ENCODE measurements at regions not wholly inside any gene's neighbourhood (a gene's known extent, or its start where the extent isn't known, plus 50 kb on each side); places are given as distances from the start of the nearest gene placed in this dataset.

DNA sequence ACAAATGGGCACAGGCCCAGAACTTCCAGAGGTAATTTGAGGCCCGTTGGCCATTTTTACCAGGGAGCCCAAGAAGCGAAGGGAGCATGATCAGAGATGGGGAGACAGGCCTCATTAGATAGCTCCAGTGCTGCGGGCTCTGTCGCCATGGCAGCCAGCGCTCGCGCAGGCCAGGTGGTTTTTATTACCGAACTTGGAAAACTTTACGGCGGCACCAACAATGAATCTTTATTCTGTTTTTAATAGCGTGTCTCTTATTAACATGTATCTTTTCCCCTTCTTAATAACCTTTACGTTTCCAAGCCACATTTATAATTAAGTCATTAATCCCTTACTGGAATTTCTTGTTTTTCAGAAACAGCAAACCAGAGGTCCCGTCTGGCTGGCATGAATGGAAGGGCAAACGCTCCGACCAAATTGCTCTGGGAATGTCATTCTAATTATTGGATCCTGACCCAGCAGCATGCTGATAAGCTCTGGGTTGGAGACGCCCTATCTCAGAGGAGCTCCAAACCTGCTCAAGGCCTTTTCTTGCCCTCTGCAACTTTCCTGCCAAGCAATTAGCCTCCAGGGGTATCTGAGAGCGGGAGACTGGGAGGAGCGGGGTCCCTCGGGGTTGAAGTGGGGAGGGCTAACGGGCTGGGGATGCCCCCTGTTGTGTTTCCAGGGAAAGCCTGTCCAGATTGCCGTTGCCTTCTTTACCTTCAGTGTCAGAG is 256.4 kb downstream of the TLE3 start:
- Mint-ChIP-seq H3K36me3 (ENCODE audit: insufficient read depth) (peaks cover 2% of the 10 kb centered on the region), H3K27me3 (peaks cover 16% of the 10 kb centered on the region), H3K9me3 (no peaks in the 10 kb centered on the region), H3K4me3 (no peak overlapping the region), H3K4me1 (no peaks in the 10 kb centered on the region), H3K27ac (ENCODE audit: low read depth) (no peak overlapping the region)
- DNase-seq (ENCODE audit: low spot score in 2 of 2): no peak
- no peak for ATAC-seq (replicated peaks; ENCODE audit: extremely low read depth, poor library complexity, severe bottlenecking)

DNA sequence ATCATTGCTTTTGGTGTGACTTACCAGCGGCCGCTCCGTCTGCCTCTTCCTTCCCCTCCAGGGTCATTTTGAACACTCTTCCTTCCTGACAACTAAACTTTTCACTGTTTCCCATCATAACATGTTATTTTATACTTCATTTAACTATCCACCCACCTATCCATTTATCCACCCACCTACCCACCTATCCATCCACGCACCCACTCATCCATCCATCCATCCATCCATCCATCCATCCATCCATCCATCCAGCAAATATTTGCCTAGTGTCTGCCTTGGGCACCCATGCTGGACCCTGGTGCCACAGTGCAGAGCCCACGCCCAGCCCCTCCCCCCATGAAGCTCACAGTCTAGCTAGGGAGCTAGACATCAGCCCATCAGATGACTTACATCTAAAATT is 254.9 kb downstream of the TLE3 start:
- Mint-ChIP-seq H3K4me3 (no peak overlapping the region), H3K36me3 (ENCODE audit: insufficient read depth) (peaks cover 2% of the 10 kb centered on the region), H3K27me3 (peaks cover 16% of the 10 kb centered on the region), H3K4me1 (no peaks in the 10 kb centered on the region), H3K27ac (ENCODE audit: low read depth) (no peak overlapping the region), H3K9me3 (no peaks in the 10 kb centered on the region)
- DNase-seq (ENCODE audit: low spot score in 2 of 2): no peak
- no peak for ATAC-seq (replicated peaks; ENCODE audit: extremely low read depth, poor library complexity, severe bottlenecking)

- no peaks in the 10 kb centered on the region for H3K4me1 Mint-ChIP-seq
- H3K27ac Mint-ChIP-seq (ENCODE audit: low read depth): no peak overlapping the region
- DNase-seq (ENCODE audit: low spot score in 2 of 2) (no peak), ATAC-seq (replicated peaks; ENCODE audit: extremely low read depth, poor library complexity, severe bottlenecking) (no peak)
- peaks cover 16% of the 10 kb centered on the region for H3K27me3 Mint-ChIP-seq
- no peak overlapping the region for H3K4me3 Mint-ChIP-seq
- H3K36me3 Mint-ChIP-seq (ENCODE audit: insufficient read depth): peaks cover 2% of the 10 kb centered on the region
- H3K9me3 Mint-ChIP-seq: no peaks in the 10 kb centered on the region
Observed at GRCh38 chr15:69843276-69843899, 254.3 kb downstream of the TLE3 start.

DNA sequence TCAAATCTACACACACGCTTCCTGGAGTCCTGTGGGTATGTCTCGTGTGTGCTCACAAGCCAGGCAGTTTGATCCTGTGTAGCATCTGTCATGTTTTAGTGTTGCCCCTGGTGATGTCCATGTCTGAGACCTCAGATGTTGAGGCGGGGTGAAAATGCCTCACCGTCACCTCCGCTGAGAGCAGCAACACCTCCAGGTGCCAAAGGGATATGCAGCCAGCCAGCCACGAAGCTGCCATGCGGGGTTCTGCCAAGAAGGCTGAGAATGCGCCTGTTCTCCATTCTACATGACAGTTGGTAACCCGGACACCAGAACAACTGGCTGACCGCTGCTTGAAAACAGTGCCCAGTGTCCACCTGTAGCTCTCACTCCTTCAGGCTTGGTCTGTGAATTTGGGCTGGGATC is 253.8 kb downstream of the TLE3 start:
- ATAC-seq (replicated peaks; ENCODE audit: extremely low read depth, poor library complexity, severe bottlenecking) (no peak), DNase-seq (ENCODE audit: low spot score in 2 of 2) (no peak)
- H3K27me3 Mint-ChIP-seq: peaks cover 16% of the 10 kb centered on the region
- no peak overlapping the region for H3K4me3 Mint-ChIP-seq
- H3K36me3 Mint-ChIP-seq (ENCODE audit: insufficient read depth): no peaks in the 10 kb centered on the region
- no peaks in the 10 kb centered on the region for H3K9me3 Mint-ChIP-seq
- no peak overlapping the region for H3K27ac Mint-ChIP-seq (ENCODE audit: low read depth)
- H3K4me1 Mint-ChIP-seq: no peaks in the 10 kb centered on the region

DNA sequence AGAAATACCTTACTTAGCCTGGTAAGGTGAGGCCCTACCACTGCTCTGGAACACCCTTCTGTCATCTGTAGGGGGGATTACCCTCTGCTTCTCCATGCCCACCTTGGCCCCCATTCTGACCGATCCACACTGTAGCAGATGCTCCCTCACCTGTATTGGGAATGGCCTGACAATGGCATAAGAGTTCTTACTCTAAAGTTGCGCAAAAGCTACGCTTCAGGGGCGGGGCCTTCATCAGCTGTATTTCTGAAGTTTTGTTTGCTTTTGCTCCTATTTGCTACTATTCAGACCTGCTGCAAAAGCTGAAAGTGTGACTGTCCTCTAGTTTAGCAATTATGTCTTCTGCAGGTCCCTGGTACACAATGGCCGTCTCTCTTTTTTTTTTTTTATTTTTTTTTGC is 252.6 kb downstream of the TLE3 start:
- Mint-ChIP-seq H3K4me1 (no peaks in the 10 kb centered on the region), H3K27me3 (peaks cover 16% of the 10 kb centered on the region), H3K27ac (ENCODE audit: low read depth) (no peak overlapping the region), H3K36me3 (ENCODE audit: insufficient read depth) (no peaks in the 10 kb centered on the region), H3K4me3 (no peak overlapping the region), H3K9me3 (no peaks in the 10 kb centered on the region)
- no peak for ATAC-seq (replicated peaks; ENCODE audit: extremely low read depth, poor library complexity, severe bottlenecking)
- DNase-seq (ENCODE audit: low spot score in 2 of 2): no peak

GRCh38 chr15:69847625-69848024 is 250.1 kb downstream of the TLE3 start:
- no peak for DNase-seq (ENCODE audit: low spot score in 2 of 2)
- no peak for ATAC-seq (replicated peaks; ENCODE audit: extremely low read depth, poor library complexity, severe bottlenecking)
- Mint-ChIP-seq H3K4me3 (no peak overlapping the region), H3K27me3 (peaks cover 39% of the 10 kb centered on the region), H3K4me1 (no peaks in the 10 kb centered on the region), H3K9me3 (no peaks in the 10 kb centered on the region), H3K36me3 (ENCODE audit: insufficient read depth) (no peaks in the 10 kb centered on the region), H3K27ac (ENCODE audit: low read depth) (no peak overlapping the region)

DNA sequence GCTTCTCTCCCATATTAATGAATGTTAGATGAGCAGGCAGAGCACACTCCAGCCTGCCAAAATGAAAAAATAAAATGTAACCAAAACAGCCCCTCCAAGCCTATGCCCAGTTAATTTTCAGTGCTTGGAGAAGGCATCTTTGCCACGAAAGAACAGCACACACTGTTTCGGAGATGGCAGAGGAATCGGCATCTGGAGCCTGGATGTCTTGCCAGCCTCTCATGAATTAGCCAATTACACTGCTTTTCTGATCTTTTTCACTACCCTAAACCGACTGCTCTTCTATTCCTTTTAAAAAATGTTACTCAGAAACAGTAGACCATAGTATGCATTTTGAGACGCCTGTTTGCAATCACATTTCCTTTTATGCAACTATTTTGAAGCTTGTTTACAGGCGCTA is 249.6 kb downstream of the TLE3 start:
- ATAC-seq (replicated peaks; ENCODE audit: extremely low read depth, poor library complexity, severe bottlenecking): no peak
- Mint-ChIP-seq H3K9me3 (no peaks in the 10 kb centered on the region), H3K36me3 (ENCODE audit: insufficient read depth) (no peaks in the 10 kb centered on the region), H3K27ac (ENCODE audit: low read depth) (no peak overlapping the region), H3K27me3 (peaks cover 43% of the 10 kb centered on the region), H3K4me1 (no peaks in the 10 kb centered on the region), H3K4me3 (no peak overlapping the region)
- no peak for DNase-seq (ENCODE audit: low spot score in 2 of 2)

DNA sequence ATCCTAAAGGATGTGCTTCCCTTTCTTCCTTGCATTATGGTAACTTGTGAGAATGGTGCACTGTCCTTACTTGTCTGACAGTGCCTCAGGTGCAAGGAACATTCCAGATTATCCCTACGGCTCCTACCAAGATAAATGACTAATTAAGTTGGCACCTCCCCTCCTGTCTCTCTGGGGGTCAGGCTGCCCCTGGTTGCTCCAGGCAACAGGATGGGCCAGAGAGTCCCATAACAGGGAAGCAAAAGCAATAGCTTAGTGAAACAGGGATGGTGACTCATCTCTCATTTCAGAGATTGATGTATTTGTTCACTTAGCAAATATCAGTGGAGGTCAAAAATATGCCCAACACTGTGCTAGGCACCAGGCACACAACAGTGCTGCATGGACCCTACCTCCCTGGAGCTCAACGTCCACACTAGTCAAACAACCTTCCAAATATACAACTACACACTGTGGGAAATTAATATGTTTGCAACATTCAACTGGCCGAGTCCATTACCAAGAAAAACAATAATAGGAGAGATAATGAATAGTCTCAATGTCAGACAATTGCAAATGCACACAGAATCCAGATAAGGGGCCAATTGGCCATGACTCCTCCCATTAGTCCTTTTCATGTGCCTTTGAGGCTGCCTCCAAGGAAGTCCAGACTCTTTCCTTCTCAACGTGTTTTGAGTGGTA is 249.0 kb downstream of the TLE3 start:
- Mint-ChIP-seq H3K27me3 (peaks cover 41% of the 10 kb centered on the region), H3K4me1 (no peaks in the 10 kb centered on the region), H3K9me3 (no peaks in the 10 kb centered on the region), H3K27ac (ENCODE audit: low read depth) (no peak overlapping the region), H3K4me3 (no peak overlapping the region), H3K36me3 (ENCODE audit: insufficient read depth) (no peaks in the 10 kb centered on the region)
- ATAC-seq (replicated peaks; ENCODE audit: extremely low read depth, poor library complexity, severe bottlenecking) (no peak), DNase-seq (ENCODE audit: low spot score in 2 of 2) (no peak)

DNA sequence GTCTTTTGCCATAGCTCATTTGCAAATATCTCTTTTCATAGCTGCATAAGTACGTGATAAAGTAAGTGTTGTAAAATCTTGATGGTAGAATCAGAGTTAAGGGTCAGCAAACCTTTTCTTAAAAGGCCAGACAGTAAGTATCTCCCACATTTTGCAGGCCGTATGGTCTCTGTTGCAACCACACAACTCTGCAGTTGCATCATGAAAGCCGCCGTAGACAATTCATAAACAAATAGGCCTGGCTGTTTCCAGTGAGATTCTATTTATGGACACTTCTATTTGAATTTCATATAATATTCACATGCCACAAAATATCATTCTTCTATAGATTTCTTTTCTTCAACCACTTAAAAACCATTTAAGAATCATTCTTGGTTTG is 248.5 kb downstream of the TLE3 start:
- Mint-ChIP-seq H3K27ac (ENCODE audit: low read depth) (no peak overlapping the region), H3K4me3 (no peak overlapping the region), H3K9me3 (no peaks in the 10 kb centered on the region), H3K36me3 (ENCODE audit: insufficient read depth) (no peaks in the 10 kb centered on the region), H3K4me1 (no peaks in the 10 kb centered on the region), H3K27me3 (peaks cover 35% of the 10 kb centered on the region)
- ATAC-seq (replicated peaks; ENCODE audit: extremely low read depth, poor library complexity, severe bottlenecking) (no peak), DNase-seq (ENCODE audit: low spot score in 2 of 2) (no peak)

DNA sequence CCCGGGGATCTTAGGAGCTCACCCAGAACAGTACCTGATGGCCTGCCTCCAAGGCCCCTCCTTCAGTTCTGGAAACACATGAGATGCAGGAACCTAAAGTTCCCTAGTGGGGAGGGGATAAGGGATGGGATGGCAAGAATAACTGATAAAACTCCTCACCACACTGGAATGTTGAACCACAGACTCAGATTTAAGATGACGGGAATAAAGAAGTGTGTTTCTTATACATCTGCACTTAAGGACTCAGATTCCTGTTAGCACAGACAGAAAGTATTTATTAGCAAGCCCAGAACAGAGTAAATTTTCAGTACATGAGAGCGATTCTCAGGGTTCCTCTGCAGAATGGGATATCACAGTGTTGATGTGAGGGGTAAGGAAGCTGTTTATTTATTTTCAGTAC is 245.2 kb downstream of the TLE3 start:
- Mint-ChIP-seq H3K4me3 (no peak overlapping the region), H3K27ac (ENCODE audit: low read depth) (no peak overlapping the region), H3K9me3 (no peaks in the 10 kb centered on the region), H3K36me3 (ENCODE audit: insufficient read depth) (no peaks in the 10 kb centered on the region), H3K4me1 (no peaks in the 10 kb centered on the region), H3K27me3 (peaks cover 31% of the 10 kb centered on the region)
- DNase-seq (ENCODE audit: low spot score in 2 of 2) (no peak), ATAC-seq (replicated peaks; ENCODE audit: extremely low read depth, poor library complexity, severe bottlenecking) (no peak)

DNA sequence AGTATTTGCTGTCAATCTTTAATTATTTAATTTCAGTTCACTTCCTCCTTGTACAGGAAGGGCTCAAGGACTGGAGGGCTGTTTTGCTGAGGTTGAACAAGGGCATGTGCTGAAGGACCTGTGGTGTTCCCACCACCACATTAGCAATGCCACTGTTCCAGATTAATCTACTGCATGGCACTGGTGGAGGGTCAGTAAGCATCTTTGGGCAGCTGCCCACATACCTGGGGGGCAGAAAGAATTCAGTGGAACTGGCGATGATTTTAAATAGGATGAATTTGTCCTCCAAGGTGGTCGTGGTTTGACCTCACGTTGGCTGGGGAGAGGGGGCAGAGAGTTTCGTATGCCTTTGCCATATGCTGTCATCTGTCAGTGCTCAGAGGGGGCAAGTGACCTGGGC is 244.8 kb downstream of the TLE3 start:
- peaks cover 4% of the 10 kb centered on the region for H3K4me1 Mint-ChIP-seq
- H3K9me3 Mint-ChIP-seq: no peaks in the 10 kb centered on the region
- peaks cover 31% of the 10 kb centered on the region for H3K27me3 Mint-ChIP-seq
- DNase-seq (ENCODE audit: low spot score in 2 of 2): no peak
- H3K4me3 Mint-ChIP-seq: no peak overlapping the region
- no peak overlapping the region for H3K27ac Mint-ChIP-seq (ENCODE audit: low read depth)
- ATAC-seq (replicated peaks; ENCODE audit: extremely low read depth, poor library complexity, severe bottlenecking): no peak
- no peaks in the 10 kb centered on the region for H3K36me3 Mint-ChIP-seq (ENCODE audit: insufficient read depth)

GRCh38 chr15:69853544-69853951 is 244.2 kb downstream of the TLE3 start:
- no peak for DNase-seq (ENCODE audit: low spot score in 2 of 2)
- H3K27me3 Mint-ChIP-seq: peaks cover 31% of the 10 kb centered on the region
- ATAC-seq (replicated peaks; ENCODE audit: extremely low read depth, poor library complexity, severe bottlenecking): no peak
- H3K4me1 Mint-ChIP-seq: peaks cover 7% of the 10 kb centered on the region
- H3K36me3 Mint-ChIP-seq (ENCODE audit: insufficient read depth): no peaks in the 10 kb centered on the region
- no peaks in the 10 kb centered on the region for H3K9me3 Mint-ChIP-seq
- H3K4me3 Mint-ChIP-seq: no peak overlapping the region
- H3K27ac Mint-ChIP-seq (ENCODE audit: low read depth): no peak overlapping the region

GRCh38 chr15:69854001-69854400 is 243.7 kb downstream of the TLE3 start:
- ATAC-seq (replicated peaks; ENCODE audit: extremely low read depth, poor library complexity, severe bottlenecking) (no peak), DNase-seq (ENCODE audit: low spot score in 2 of 2) (no peak)
- peaks cover 31% of the 10 kb centered on the region for H3K27me3 Mint-ChIP-seq
- H3K27ac Mint-ChIP-seq (ENCODE audit: low read depth): no peak overlapping the region
- H3K36me3 Mint-ChIP-seq (ENCODE audit: insufficient read depth): no peaks in the 10 kb centered on the region
- H3K9me3 Mint-ChIP-seq: no peaks in the 10 kb centered on the region
- H3K4me1 Mint-ChIP-seq: peaks cover 7% of the 10 kb centered on the region
- H3K4me3 Mint-ChIP-seq: no peak overlapping the region

Measured in central memory CD8-positive, alpha-beta T cell (primary cell).